HG02973 (cell line): ENCODE measurements at regions not wholly inside any gene's neighbourhood (a gene's known extent, or its start where the extent isn't known, plus 50 kb on each side); places are given as distances from the start of the nearest gene placed in this dataset.

Source experiments
- ATAC-seq: cut with Tn5 transposase; IDR thresholded peaks from one replicate; pipeline ENCODE4 v1.9.1; 2021; ENCODE audit warnings: moderate library complexity; ENCODE audit not compliant: unreplicated experiment

DNA sequence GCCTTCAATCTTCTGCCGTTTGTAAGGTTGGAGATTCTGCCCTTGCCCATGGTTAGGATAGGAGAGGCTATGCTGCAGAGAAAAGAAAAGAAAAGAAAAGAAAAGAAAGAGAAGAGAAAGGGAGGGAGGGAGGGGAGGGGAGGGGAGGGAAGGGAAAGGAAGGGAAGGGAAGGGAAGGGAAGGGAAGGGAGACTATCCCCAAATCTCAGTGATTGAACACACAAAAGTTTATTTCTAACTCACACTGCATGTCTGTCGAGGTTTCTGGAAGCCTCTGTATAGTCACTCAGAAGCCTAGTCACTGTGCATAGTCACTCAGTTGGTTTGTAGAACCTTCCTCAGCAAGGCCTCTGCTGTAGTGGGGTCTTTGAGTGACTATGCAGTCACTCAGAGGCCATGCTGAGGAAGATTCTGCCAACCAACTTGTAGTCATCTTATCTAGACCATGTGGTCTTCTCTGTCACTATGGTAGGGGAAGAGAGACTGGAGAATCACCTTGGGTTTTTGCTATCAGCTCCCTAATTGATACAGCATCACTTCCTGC, 52.3 kb upstream of the ABCC9 start:
- no peak for ATAC-seq

DNA sequence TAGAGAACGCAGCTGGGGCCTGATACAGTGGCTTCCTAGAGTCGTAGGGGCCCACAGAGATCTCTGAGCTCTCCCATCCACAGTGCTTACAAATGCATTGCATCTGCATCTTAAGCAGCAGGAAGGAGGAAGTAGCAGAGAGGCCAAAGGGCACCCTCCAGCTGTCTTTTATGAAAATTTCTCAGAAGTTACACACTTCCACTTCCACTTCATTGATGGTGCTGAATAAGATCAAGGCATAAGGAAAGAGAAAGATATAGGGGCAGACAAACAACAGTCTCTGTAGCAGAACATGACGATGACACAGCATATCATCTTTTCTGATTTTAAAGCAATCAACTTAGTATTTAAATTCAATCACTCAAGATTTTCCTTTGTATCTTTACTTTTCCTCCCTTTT, 51.6 kb upstream of the ABCC9 start:
- ATAC-seq: peak; percentile 64

DNA sequence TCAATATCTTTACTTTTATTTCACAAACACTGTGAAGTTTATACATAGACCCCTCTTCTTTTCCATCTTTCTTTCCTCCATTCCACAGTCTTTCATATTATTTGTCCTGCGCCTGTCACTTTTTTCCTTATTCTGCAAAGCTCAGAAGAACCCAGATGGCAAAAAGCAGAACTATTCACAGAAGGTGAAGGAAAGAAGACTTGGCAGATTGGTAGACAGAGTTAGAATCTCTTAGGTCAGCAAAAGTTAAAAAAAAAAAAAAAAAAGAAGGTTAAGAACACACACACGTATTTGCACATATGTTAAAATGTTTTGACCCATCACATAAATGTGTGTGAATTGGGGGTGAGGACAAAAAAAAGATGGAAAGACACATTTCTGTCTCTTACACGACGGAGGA, 50.3 kb upstream of the ABCC9 start:
- no peak for ATAC-seq
